T-helper 2 cell (primary cell): ENCODE measurements at regions not wholly inside any gene's neighbourhood (a gene's known extent, or its start where the extent isn't known, plus 50 kb on each side); places are given as distances from the start of the nearest gene placed in this dataset.

Experiments
- DNase-seq, 5 experiments: peaks; one replicate each; pipeline versions ENCODE4 v3.0.0 to v3.0.0-alpha.2; 2012 to 2022

- DNase-seq = no peak
Observed at GRCh38 chr2:63786471-63786870, 55.2 kb upstream of the UGP2 start.

- no peak for DNase-seq
Observed at GRCh38 chr2:63788071-63788470, 53.6 kb upstream of the UGP2 start.

GRCh38 chr2:63789338-63790020 lies 52.2 kb upstream of the UGP2 start:
- no peak for DNase-seq

GRCh38 chr2:63790491-63790890 lies 51.2 kb upstream of the UGP2 start:
- DNase-seq = no peak

GRCh38 chr2:63790906-63791305 lies 50.8 kb upstream of the UGP2 start:
- DNase-seq = no peak

- no peak for DNase-seq
Observed at GRCh38 chr2:63791387-63791786, 50.3 kb upstream of the UGP2 start.
